ENCODE measurements at regions not wholly inside any gene's neighbourhood (a gene's known extent, or its start where the extent isn't known, plus 50 kb on each side); places are given as distances from the start of the nearest gene placed in this dataset.

- DNase-seq (no peak), ATAC-seq (no peak)
- intact Hi-C loops (cut with DNase I), result no loop called here
- Histone ChIP-seq H3K4me3 (no peak overlapping the region), H3K4me1 (no peaks in the 10 kb centered on the region), H3K27ac (no peak overlapping the region), H3K36me3 (ENCODE audit: insufficient read depth in 1 of 2, low read depth in 1 of 2) (no peaks in the 10 kb centered on the region), H3K27me3 (ENCODE audit: insufficient read depth in 3 of 3, low read length in 2 of 3) (no peaks in the 10 kb centered on the region), H3K9me3 (no peaks in the 10 kb centered on the region)
- WGBS, 3 donors, result 42 to 47% (median 46%) methylated on average over 2 of the region's 2 CpGs
- TF ChIP-seq, protein P1, sequence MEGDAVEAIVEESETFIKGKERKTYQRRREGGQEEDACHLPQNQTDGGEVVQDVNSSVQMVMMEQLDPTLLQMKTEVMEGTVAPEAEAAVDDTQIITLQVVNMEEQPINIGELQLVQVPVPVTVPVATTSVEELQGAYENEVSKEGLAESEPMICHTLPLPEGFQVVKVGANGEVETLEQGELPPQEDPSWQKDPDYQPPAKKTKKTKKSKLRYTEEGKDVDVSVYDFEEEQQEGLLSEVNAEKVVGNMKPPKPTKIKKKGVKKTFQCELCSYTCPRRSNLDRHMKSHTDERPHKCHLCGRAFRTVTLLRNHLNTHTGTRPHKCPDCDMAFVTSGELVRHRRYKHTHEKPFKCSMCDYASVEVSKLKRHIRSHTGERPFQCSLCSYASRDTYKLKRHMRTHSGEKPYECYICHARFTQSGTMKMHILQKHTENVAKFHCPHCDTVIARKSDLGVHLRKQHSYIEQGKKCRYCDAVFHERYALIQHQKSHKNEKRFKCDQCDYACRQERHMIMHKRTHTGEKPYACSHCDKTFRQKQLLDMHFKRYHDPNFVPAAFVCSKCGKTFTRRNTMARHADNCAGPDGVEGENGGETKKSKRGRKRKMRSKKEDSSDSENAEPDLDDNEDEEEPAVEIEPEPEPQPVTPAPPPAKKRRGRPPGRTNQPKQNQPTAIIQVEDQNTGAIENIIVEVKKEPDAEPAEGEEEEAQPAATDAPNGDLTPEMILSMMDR (IDR thresholded peaks at IDR 0.05), result no peak
These were observed 106.5 kb upstream of the P2RY1 start for GRCh38 chr3:152728231-152728980.

- no peak overlapping the region for H3K4me3 ChIP-seq
- intact Hi-C loops (cut with DNase I), result no loop called here
- TF ChIP-seq, protein P1 (IDR thresholded peaks at IDR 0.05), result no peak
- H3K9me3 ChIP-seq, result no peaks in the 10 kb centered on the region
- no peak for ATAC-seq
- no peaks in the 10 kb centered on the region for H3K27me3 ChIP-seq (ENCODE audit: insufficient read depth in 3 of 3, low read length in 2 of 3)
- no peaks in the 10 kb centered on the region for H3K36me3 ChIP-seq (ENCODE audit: insufficient read depth in 1 of 2, low read depth in 1 of 2)
- DNase-seq, result no peak
- no peak overlapping the region for H3K27ac ChIP-seq
- no peaks in the 10 kb centered on the region for H3K4me1 ChIP-seq
- 79 to 80% (median 80%) methylated on average over 5 of the region's 5 CpGs for WGBS, 3 donors
These were observed 105.0 kb upstream of the P2RY1 start for GRCh38 chr3:152729906-152730305.

DNA sequence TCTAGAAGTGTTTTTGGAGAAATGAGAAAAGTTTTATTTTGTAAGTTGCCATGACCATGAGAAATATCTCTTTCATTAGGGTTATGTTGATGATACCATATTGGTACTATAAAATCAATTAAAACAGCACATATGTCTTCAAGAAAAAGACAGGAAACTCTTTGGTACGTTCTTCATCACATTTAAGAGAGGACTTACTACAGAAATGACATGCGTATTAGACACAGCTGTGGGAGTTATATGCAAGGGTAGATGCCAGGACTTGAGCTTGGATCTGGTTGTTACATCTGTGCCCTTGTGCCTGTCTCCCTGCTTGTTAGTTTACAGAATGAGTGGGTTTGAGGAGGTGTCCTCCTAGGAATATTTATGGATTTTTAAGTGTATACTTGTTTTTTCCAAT, 103.4 kb upstream of the P2RY1 start:
- intact Hi-C loops (cut with DNase I), result no loop called here
- no peaks in the 10 kb centered on the region for H3K27me3 ChIP-seq (ENCODE audit: insufficient read depth in 3 of 3, low read length in 2 of 3)

GRCh38 chr3:152733584-152734119, 101.3 kb upstream of the P2RY1 start:
- H3K27ac ChIP-seq, result no peak overlapping the region
- 88 to 92% (median 89%) methylated on average over 2 of the region's 2 CpGs for WGBS, 3 donors
- TF ChIP-seq, protein P1 (IDR thresholded peaks at IDR 0.05), result no peak
- H3K4me3 ChIP-seq, result no peak overlapping the region
- intact Hi-C loops (cut with DNase I), result no loop called here
- H3K4me1 ChIP-seq, result peaks cover 8% of the 10 kb centered on the region
- DNase-seq (no peak), ATAC-seq (no peak)
- no peaks in the 10 kb centered on the region for H3K36me3 ChIP-seq (ENCODE audit: insufficient read depth in 1 of 2, low read depth in 1 of 2)
- no peaks in the 10 kb centered on the region for H3K9me3 ChIP-seq
- no peaks in the 10 kb centered on the region for H3K27me3 ChIP-seq (ENCODE audit: insufficient read depth in 3 of 3, low read length in 2 of 3)

More for the DNA sequence above, 103.4 kb upstream of the P2RY1 start:
- DNase-seq (no peak), ATAC-seq (no peak)
- Histone ChIP-seq H3K27ac (no peak overlapping the region), H3K9me3 (no peaks in the 10 kb centered on the region), H3K4me1 (no peaks in the 10 kb centered on the region), H3K36me3 (ENCODE audit: insufficient read depth in 1 of 2, low read depth in 1 of 2) (no peaks in the 10 kb centered on the region), H3K4me3 (no peak overlapping the region)
- WGBS, 3 donors, result 27 to 51% (median 50%) methylated on average over 2 of the region's 2 CpGs
- TF ChIP-seq, protein P1 (IDR thresholded peaks at IDR 0.05), result no peak

Measured in psoas muscle (tissue), 7 donors.